GM23338 (cell line): ENCODE measurements at regions not wholly inside any gene's neighbourhood (a gene's known extent, or its start where the extent isn't known, plus 50 kb on each side); places are given as distances from the start of the nearest gene placed in this dataset.

Experiments used
- ATAC-seq: fragments of 200-7000 bp; cut with Tn5 transposase; 3 replicates; pipeline ENCODE4 v1.9.1; 2020
- DNase-seq: peaks from one replicate; pipeline ENCODE4 v3.0.0-alpha.2; 2015; ENCODE audit warnings: low spot score
- H2AFZ ChIP-seq: fragments of 200-600 bp; sonication (generic); 2 replicates; pipeline ENCODE4 v1.8.0; 2016; ENCODE audit warnings: antibody characterized with exemption, mild to moderate bottlenecking, moderate library complexity
- H3F3A ChIP-seq: fragments of 200-600 bp; sonication (generic); replicated peaks from 2 replicates; pipeline ENCODE4 v1.8.0; 2017; ENCODE audit warnings: antibody characterized with exemption, mixed run types, low read depth
- H3K27ac ChIP-seq: fragments of 200-600 bp; sonication (generic); 2 replicates; pipeline ENCODE4 v1.6.1; 2016; ENCODE audit warnings: low read depth
- H3K27me3 ChIP-seq: fragments of 200-600 bp; sonication (generic); 2 replicates; pipeline ENCODE4 v1.8.0; 2016; ENCODE audit warnings: mild to moderate bottlenecking, mixed run types, moderate library complexity; ENCODE audit not compliant: insufficient read depth
- H3K36me3 ChIP-seq: fragments of 200-600 bp; sonication (generic); 2 replicates; pipeline ENCODE4 v1.8.0; 2016; ENCODE audit warnings: mild to moderate bottlenecking; ENCODE audit not compliant: insufficient read depth
- H3K4me1 ChIP-seq: fragments of 200-600 bp; sonication (generic); 2 replicates; pipeline ENCODE4 v1.8.0; 2016; ENCODE audit warnings: mild to moderate bottlenecking, moderate library complexity; ENCODE audit not compliant: insufficient read depth
- H3K4me2 ChIP-seq: fragments of 200-600 bp; sonication (generic); 2 replicates; pipeline ENCODE4 v1.7.1; 2017; ENCODE audit warnings: mixed run types
- H3K4me3 ChIP-seq: fragments of 200-600 bp; sonication (generic); 2 replicates; pipeline ENCODE4 v1.6.1; 2016; ENCODE audit warnings: mixed run types
- H3K79me2 ChIP-seq: fragments of 200-600 bp; sonication (generic); replicated peaks from 2 replicates; pipeline ENCODE4 v1.8.0; 2017; ENCODE audit warnings: mild to moderate bottlenecking; ENCODE audit not compliant: insufficient read depth
- H3K9me2 ChIP-seq: fragments of 200-600 bp; sonication (generic); 2 replicates; pipeline ENCODE4 v1.8.0; 2017; ENCODE audit not compliant: insufficient read depth
- H4K20me1 ChIP-seq: fragments of 200-600 bp; sonication (generic); replicated peaks from 2 replicates; pipeline ENCODE4 v1.8.0; 2017; ENCODE audit warnings: mild to moderate bottlenecking; ENCODE audit not compliant: insufficient read depth
- H3K27ac Mint-ChIP-seq: 2 replicates; pipeline ENCODE4 v1.8.0; 2020; ENCODE audit warnings: inconsistent platforms, mild to moderate bottlenecking, moderate library complexity, mixed read lengths
- H3K27me3 Mint-ChIP-seq: 3 replicates; pipeline ENCODE4 v1.8.0; 2022; ENCODE audit warnings: low read depth, mild to moderate bottlenecking, moderate library complexity, mixed read lengths, inconsistent platforms; ENCODE audit not compliant: insufficient read depth, poor library complexity
- H3K36me3 Mint-ChIP-seq: 3 replicates; pipeline ENCODE4 v1.8.0; 2021; ENCODE audit warnings: low read depth, mild to moderate bottlenecking, inconsistent platforms, moderate library complexity, mixed read lengths
- H3K4me1 Mint-ChIP-seq: 3 replicates; pipeline ENCODE4 v1.8.0; 2020; ENCODE audit warnings: mild to moderate bottlenecking, inconsistent platforms, mixed read lengths
- H3K4me3 Mint-ChIP-seq: 3 replicates; pipeline ENCODE4 v1.8.0; 2021; ENCODE audit warnings: moderate library complexity, mild to moderate bottlenecking, inconsistent platforms, mixed read lengths
- H3K9me3 Mint-ChIP-seq: 3 replicates; pipeline ENCODE4 v1.8.0; 2020; ENCODE audit warnings: moderate library complexity, mild to moderate bottlenecking, inconsistent platforms, mixed read lengths
- CREB1 ChIP-seq: fragments of 250-450 bp; sonication (Bioruptor Pico); IDR thresholded peaks from 2 replicates; pipeline ENCODE4 v1.5.0; 2020; ENCODE audit warnings: low read depth, mild to moderate bottlenecking, moderate library complexity
- CTCF ChIP-seq, 2 experiments: fragments of 200-600 bp in 1 of 2; sonication (generic) in 1 of 2; conservative IDR thresholded peaks; 2 replicates each; pipeline versions ENCODE4 v1.5.1 to v1.6.1; 2016 to 2017; ENCODE audit warnings: antibody characterized with exemption in 2 of 2, low read depth in 2 of 2, mild to moderate bottlenecking in 2 of 2, moderate library complexity in 1 of 2
- ETS1 ChIP-seq: IDR thresholded peaks from 2 replicates; pipeline ENCODE4 v1.6.1; 2016; ENCODE audit warnings: antibody characterized with exemption
- EZH2 ChIP-seq: fragments of 200-600 bp; sonication (generic); IDR thresholded peaks from one replicate; pipeline ENCODE4 v1.8.0; 2017; ENCODE audit warnings: antibody characterized with exemption, mild to moderate bottlenecking, low read depth; ENCODE audit not compliant: unreplicated experiment
- EZH2phosphoT487 ChIP-seq: fragments of 200-600 bp; sonication (generic); IDR thresholded peaks from one replicate; pipeline ENCODE4 v1.8.1; 2018; ENCODE audit warnings: antibody characterized with exemption; ENCODE audit not compliant: unreplicated experiment
- JUNB ChIP-seq: IDR thresholded peaks from one replicate; pipeline ENCODE4 v1.6.1; 2016; ENCODE audit warnings: antibody characterized with exemption; ENCODE audit not compliant: unreplicated experiment
- NANOG ChIP-seq: IDR thresholded peaks from 2 replicates; pipeline ENCODE4 v1.6.1; 2016; ENCODE audit warnings: antibody characterized with exemption, borderline replicate concordance
- POLR2AphosphoS5 ChIP-seq: IDR thresholded peaks from 2 replicates; pipeline ENCODE4 v1.6.1; 2016; ENCODE audit warnings: antibody characterized with exemption, low read depth
- REST ChIP-seq: IDR thresholded peaks from one replicate; pipeline ENCODE4 v1.6.1; 2018; ENCODE audit warnings: antibody characterized with exemption; ENCODE audit not compliant: unreplicated experiment
- STAT1 ChIP-seq: IDR thresholded peaks from one replicate; pipeline ENCODE4 v1.6.1; 2016; ENCODE audit warnings: antibody characterized with exemption; ENCODE audit not compliant: unreplicated experiment
- ZNF114 ChIP-seq: fragments of 250-450 bp; sonication (Bioruptor Pico); IDR thresholded peaks from 2 replicates; pipeline ENCODE4 v1.5.0; 2020; ENCODE audit warnings: mild to moderate bottlenecking, moderate library complexity
- ZNF331 ChIP-seq: fragments of 250-450 bp; sonication (Bioruptor Pico); IDR thresholded peaks from 2 replicates; pipeline ENCODE4 v1.5.0; 2020; ENCODE audit warnings: low read depth, mild to moderate bottlenecking, moderate library complexity
- ZNF462 ChIP-seq: fragments of 250-450 bp; sonication (Bioruptor Pico); IDR thresholded peaks from 2 replicates; pipeline ENCODE4 v1.5.0; 2020; ENCODE audit warnings: mild to moderate bottlenecking, moderate library complexity

GRCh38 chr15:89016549-89017041, 71.7 kb upstream of the ABHD2 start:
- peaks cover 40% of the 10 kb centered on the region for H3K9me3 Mint-ChIP-seq
- H3K27me3 ChIP-seq: peaks cover 9% of the 10 kb centered on the region; the same call in 1 of the 2 replicates

More at GRCh38 chr15:89016549-89017041, 71.7 kb upstream of the ABHD2 start:
- Mint-ChIP-seq H3K27ac (no peak overlapping the region), H3K27me3 (peaks cover 15% of the 10 kb centered on the region), H3K36me3 (peaks cover 43% of the 10 kb centered on the region), H3K4me1 (peaks cover 29% of the 10 kb centered on the region), H3K4me3 (no peak overlapping the region)
- ATAC-seq: no peak
- DNase-seq: no peak
- Histone ChIP-seq H3K9me2 (no peaks in the 10 kb centered on the region), H3K79me2 (no peaks in the 10 kb centered on the region), H3K36me3 (peaks cover 12% of the 10 kb centered on the region; the same call in 1 of the 2 replicates), H2AFZ (no peak overlapping the region), H4K20me1 (no peaks in the 10 kb centered on the region), H3K4me3 (no peak overlapping the region), H3K27ac (no peak overlapping the region), H3K4me1 (peaks cover 34% of the 10 kb centered on the region), H3F3A (no peaks in the 10 kb centered on the region), H3K4me2 (0 out of 2 replicates have a peak overlapping the region, but pooled peaks have one; percentile 49)
- TF ChIP-seq EZH2 (no peak), ZNF114 (CRISPR knock-in tag) (no peak), STAT1 (no peak), CREB1 (CRISPR knock-in tag) (no peak), ZNF331 (CRISPR knock-in tag) (no peak), EZH2phosphoT487 (no peak), JUNB (no peak), REST (no peak), ZNF462 (CRISPR knock-in tag) (no peak), POLR2AphosphoS5 (no peak), ETS1 (no peak), NANOG (no peak), CTCF (conservative IDR thresholded peaks at IDR 0.05; ENCODE audit: low read depth in 2 of 2) (no peak)
